GM18861 (cell line): ENCODE measurements at regions not wholly inside any gene's neighbourhood (a gene's known extent, or its start where the extent isn't known, plus 50 kb on each side); places are given as distances from the start of the nearest gene placed in this dataset.

Experiments used
- ATAC-seq: cut with Tn5 transposase; IDR thresholded peaks from one replicate; pipeline ENCODE4 v1.9.1; 2021; ENCODE audit not compliant: unreplicated experiment

- ATAC-seq, result no peak
Measured at GRCh38 chr2:217220228-217221013, 360.6 kb upstream of the TNP1 start.

GRCh38 chr2:217219164-217219520, 359.3 kb upstream of the TNP1 start:
- no peak for ATAC-seq

GRCh38 chr2:217218269-217219163, 358.7 kb upstream of the TNP1 start:
- peak; percentile 35 for ATAC-seq

GRCh38 chr2:217216982-217217381, 357.1 kb upstream of the TNP1 start:
- ATAC-seq, result no peak

GRCh38 chr2:217216316-217216715, 356.5 kb upstream of the TNP1 start:
- no peak for ATAC-seq

- no peak for ATAC-seq
Measured at GRCh38 chr2:217215877-217216276, 356.0 kb upstream of the TNP1 start.

- no peak for ATAC-seq
Measured at GRCh38 chr2:217208867-217209266, 349.0 kb upstream of the TNP1 start.

GRCh38 chr2:217207699-217208010, 347.8 kb upstream of the TNP1 start:
- ATAC-seq, result no peak

GRCh38 chr2:217206907-217207698, 347.2 kb upstream of the TNP1 start:
- no peak for ATAC-seq

- no peak for ATAC-seq
Measured at GRCh38 chr2:217206016-217206725, 346.3 kb upstream of the TNP1 start.

GRCh38 chr2:217204358-217204757, 344.5 kb upstream of the TNP1 start:
- no peak for ATAC-seq

GRCh38 chr2:217203086-217203485, 343.2 kb upstream of the TNP1 start:
- ATAC-seq, result no peak

GRCh38 chr2:217199255-217199630, 339.4 kb upstream of the TNP1 start:
- no peak for ATAC-seq

- ATAC-seq, result no peak
Measured at GRCh38 chr2:217195658-217196446, 336.0 kb upstream of the TNP1 start.

- no peak for ATAC-seq
Measured at GRCh38 chr2:217195016-217195415, 335.2 kb upstream of the TNP1 start.

- ATAC-seq, result no peak
Measured at GRCh38 chr2:217193431-217194340, 333.8 kb upstream of the TNP1 start.

- ATAC-seq, result no peak
Measured at GRCh38 chr2:217192366-217192765, 332.5 kb upstream of the TNP1 start.

GRCh38 chr2:217189747-217190146, 329.9 kb upstream of the TNP1 start:
- ATAC-seq, result no peak

- no peak for ATAC-seq
Measured at GRCh38 chr2:217189131-217189530, 329.3 kb upstream of the TNP1 start.
